ENCODE measurements at regions not wholly inside any gene's neighbourhood (a gene's known extent, or its start where the extent isn't known, plus 50 kb on each side); places are given as distances from the start of the nearest gene placed in this dataset.

- TF ChIP-seq CTCF (IDR thresholded peaks at IDR 0.05 in 2 of 3, conservative IDR thresholded peaks at IDR 0.05 in 1 of 3; ENCODE audit: borderline replicate concordance in 1 of 3, insufficient read depth in 1 of 3, low read depth in 2 of 3, low read length in 2 of 3) = no peak
Observed at GRCh38 chr6:98044791-98045470, 761.9 kb upstream of the MMS22L start (continued).

GRCh38 chr6:98047164-98047563 is 764.1 kb upstream of the MMS22L start:
- DNase-seq (ENCODE audit: low read depth, low spot score) (no peak), ATAC-seq (no peak)
- POLR2A ChIA-PET = no interaction called here
- RAD21 ChIA-PET (ENCODE audit: low non-redundant PET in 1 of 2, low total read pairs in 2 of 2, uncharacterized antibody in 2 of 2, unreplicated experiment in 2 of 2) = no interaction called here
- CTCF ChIA-PET = no interaction called here
- H3K27ac ChIP-seq (ENCODE audit: low read depth, low read length) = no peak overlapping the region
- H3K9me3 ChIP-seq (ENCODE audit: control insufficient read depth in 1 of 2, insufficient read depth in 1 of 2, low read depth in 1 of 2, low read length in 2 of 2) = no peaks in the 10 kb centered on the region
- peaks cover 27% of the 10 kb centered on the region for H3K27me3 ChIP-seq (ENCODE audit: insufficient read depth, low read length)
- H3K79me2 ChIP-seq (ENCODE audit: insufficient read depth, low read length) = no peaks in the 10 kb centered on the region
- H3K4me2 ChIP-seq (ENCODE audit: low read length) = no peak overlapping the region
- H3K9me2 ChIP-seq (ENCODE audit: insufficient read depth) = no peaks in the 10 kb centered on the region
- no TSS peak for BruUV-seq (replicated peaks)
- no peaks in the 10 kb centered on the region for H3K36me3 ChIP-seq (ENCODE audit: control insufficient read depth in 1 of 2, insufficient read depth in 2 of 2, low read length in 2 of 2)
- intact Hi-C loops (cut with micrococcal nuclease) = loop anchor here (10.0 kb wide), 1 partner anchor 982 kb away; no protein-coding TSS in a partner anchor
- H3K4me3 ChIP-seq (replicated peaks in 1 of 2; ENCODE audit: low read depth in 1 of 2, low read length in 2 of 2) = no peak overlapping the region
- H2AFZ ChIP-seq (ENCODE audit: low read depth, low read length, poor library complexity, severe bottlenecking) = no peak overlapping the region
- H3K9ac ChIP-seq (ENCODE audit: low read length) = no peak overlapping the region
- TF ChIP-seq CEBPB (IDR thresholded peaks at IDR 0.05; ENCODE audit: low read depth) = no peak
- H3K4me1 ChIP-seq (ENCODE audit: control insufficient read depth in 1 of 2, insufficient read depth in 2 of 2, low read length in 2 of 2) = no peaks in the 10 kb centered on the region
- H4K20me1 ChIP-seq (ENCODE audit: insufficient read depth) = no peaks in the 10 kb centered on the region

GRCh38 chr6:98047871-98048270 is 764.9 kb upstream of the MMS22L start:
- Histone ChIP-seq H3K9ac (ENCODE audit: low read length) (no peak overlapping the region), H3K79me2 (ENCODE audit: insufficient read depth, low read length) (no peaks in the 10 kb centered on the region), H3K4me3 (replicated peaks in 1 of 2; ENCODE audit: low read depth in 1 of 2, low read length in 2 of 2) (no peak overlapping the region), H3K4me2 (ENCODE audit: low read length) (no peak overlapping the region), H3K36me3 (ENCODE audit: control insufficient read depth in 1 of 2, insufficient read depth in 2 of 2, low read length in 2 of 2) (no peaks in the 10 kb centered on the region), H4K20me1 (ENCODE audit: insufficient read depth) (no peaks in the 10 kb centered on the region), H3K27ac (ENCODE audit: low read depth, low read length) (no peak overlapping the region), H2AFZ (ENCODE audit: low read depth, low read length, poor library complexity, severe bottlenecking) (no peak overlapping the region), H3K4me1 (ENCODE audit: control insufficient read depth in 1 of 2, insufficient read depth in 2 of 2, low read length in 2 of 2) (no peaks in the 10 kb centered on the region), H3K27me3 (ENCODE audit: insufficient read depth, low read length) (peaks cover 26% of the 10 kb centered on the region), H3K9me2 (ENCODE audit: insufficient read depth) (no peaks in the 10 kb centered on the region), H3K9me3 (ENCODE audit: control insufficient read depth in 1 of 2, insufficient read depth in 1 of 2, low read depth in 1 of 2, low read length in 2 of 2) (no peaks in the 10 kb centered on the region)
- no peak for ATAC-seq
- DNase-seq (ENCODE audit: low read depth, low spot score) = no peak
- intact Hi-C loops (cut with micrococcal nuclease) = loop anchor here (10.0 kb wide), 1 partner anchor 983 kb away; no protein-coding TSS in a partner anchor
- ChIA-PET POLR2A (no interaction called here), RAD21 (ENCODE audit: low non-redundant PET in 1 of 2, low total read pairs in 2 of 2, uncharacterized antibody in 2 of 2, unreplicated experiment in 2 of 2) (no interaction called here), CTCF (no interaction called here)
- no TSS peak for BruUV-seq (replicated peaks)
- no peak for TF ChIP-seq ZNF274 (IDR thresholded peaks at IDR 0.05; ENCODE audit: low read depth, low read length)
- TF ChIP-seq EGR1 (IDR thresholded peaks at IDR 0.05; ENCODE audit: low read depth) = no peak
- TF ChIP-seq REST (IDR thresholded peaks at IDR 0.05; ENCODE audit: low read depth) = no peak
- no peak for TF ChIP-seq POLR2A (IDR thresholded peaks at IDR 0.05; ENCODE audit: borderline replicate concordance, extremely low read depth, insufficient read depth, insufficient read length)
- no peak for TF ChIP-seq JUND (IDR thresholded peaks at IDR 0.05)
- TF ChIP-seq TCF7L2 (IDR thresholded peaks at IDR 0.05; ENCODE audit: borderline replicate concordance, extremely low read depth, insufficient read depth, insufficient read length) = no peak
- TF ChIP-seq EZH2 (IDR thresholded peaks at IDR 0.05) = no peak
- TF ChIP-seq SP1 (IDR thresholded peaks at IDR 0.05; ENCODE audit: low read depth) = no peak
- no peak for TF ChIP-seq ZFX (IDR thresholded peaks at IDR 0.05)
- no peak for TF ChIP-seq ELF1 (IDR thresholded peaks at IDR 0.05; ENCODE audit: borderline replicate concordance, low read depth)
- TF ChIP-seq CBX3 (IDR thresholded peaks at IDR 0.05; ENCODE audit: low read depth) = no peak
- TF ChIP-seq SIN3A (IDR thresholded peaks at IDR 0.05; ENCODE audit: low read depth) = no peak
- TF ChIP-seq MAX (IDR thresholded peaks at IDR 0.05) = no peak

Data from HCT116 (cell line).